H1 (cell line): ENCODE measurements at regions not wholly inside any gene's neighbourhood (a gene's known extent, or its start where the extent isn't known, plus 50 kb on each side); places are given as distances from the start of the nearest gene placed in this dataset.

Experiments
- POU5F1 ChIP-seq: IDR thresholded peaks from 2 replicates; pipeline ENCODE4 v1.6.1; 2011; ENCODE audit warnings: low read depth, mild to moderate bottlenecking, low read length, moderate library complexity
- TF ChIP-seq, protein P1 (sequence below): fragments of 300-600 bp; sonication (generic); IDR thresholded peaks from 2 replicates; pipeline ENCODE4 v1.7.1; 2012; ENCODE audit warnings: low read length, moderate library complexity, mild to moderate bottlenecking, inconsistent platforms; ENCODE audit not compliant: insufficient replicate concordance
- TF ChIP-seq, protein P2 (sequence below), 3 experiments: IDR thresholded peaks; 1 replicate in 2 of 3; 2 replicates in 1 of 3; pipeline versions ENCODE4 v1.5.1 to v1.6.1; 2011; ENCODE audit warnings: low read length in 3 of 3, mild to moderate bottlenecking in 3 of 3, inconsistent platforms in 2 of 3, low read depth in 1 of 3, moderate library complexity in 1 of 3; ENCODE audit not compliant: insufficient read depth in 1 of 3; ENCODE audit errors: control extremely low read depth in 1 of 3

DNA sequence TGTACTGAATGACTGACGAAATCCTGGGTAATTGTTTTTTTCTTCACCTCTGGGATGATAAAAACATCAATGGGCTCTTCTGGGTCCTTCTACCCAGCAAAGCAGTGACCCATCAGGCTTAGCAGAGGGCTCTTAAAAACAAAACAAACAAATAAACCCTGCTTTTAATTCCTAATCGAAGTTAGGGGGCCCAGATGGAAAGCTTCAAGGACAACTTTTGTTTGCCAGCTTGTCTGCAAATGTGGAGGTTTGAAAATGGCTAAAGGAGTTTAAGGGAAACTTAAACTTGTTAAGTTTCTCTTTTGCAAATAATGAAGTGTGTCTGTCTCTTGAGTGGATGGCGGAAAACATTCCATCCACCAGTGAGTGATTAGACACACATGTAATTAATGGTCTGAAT, 327.2 kb downstream of the SATB2 start (continued):
- TF ChIP-seq, protein P1, sequence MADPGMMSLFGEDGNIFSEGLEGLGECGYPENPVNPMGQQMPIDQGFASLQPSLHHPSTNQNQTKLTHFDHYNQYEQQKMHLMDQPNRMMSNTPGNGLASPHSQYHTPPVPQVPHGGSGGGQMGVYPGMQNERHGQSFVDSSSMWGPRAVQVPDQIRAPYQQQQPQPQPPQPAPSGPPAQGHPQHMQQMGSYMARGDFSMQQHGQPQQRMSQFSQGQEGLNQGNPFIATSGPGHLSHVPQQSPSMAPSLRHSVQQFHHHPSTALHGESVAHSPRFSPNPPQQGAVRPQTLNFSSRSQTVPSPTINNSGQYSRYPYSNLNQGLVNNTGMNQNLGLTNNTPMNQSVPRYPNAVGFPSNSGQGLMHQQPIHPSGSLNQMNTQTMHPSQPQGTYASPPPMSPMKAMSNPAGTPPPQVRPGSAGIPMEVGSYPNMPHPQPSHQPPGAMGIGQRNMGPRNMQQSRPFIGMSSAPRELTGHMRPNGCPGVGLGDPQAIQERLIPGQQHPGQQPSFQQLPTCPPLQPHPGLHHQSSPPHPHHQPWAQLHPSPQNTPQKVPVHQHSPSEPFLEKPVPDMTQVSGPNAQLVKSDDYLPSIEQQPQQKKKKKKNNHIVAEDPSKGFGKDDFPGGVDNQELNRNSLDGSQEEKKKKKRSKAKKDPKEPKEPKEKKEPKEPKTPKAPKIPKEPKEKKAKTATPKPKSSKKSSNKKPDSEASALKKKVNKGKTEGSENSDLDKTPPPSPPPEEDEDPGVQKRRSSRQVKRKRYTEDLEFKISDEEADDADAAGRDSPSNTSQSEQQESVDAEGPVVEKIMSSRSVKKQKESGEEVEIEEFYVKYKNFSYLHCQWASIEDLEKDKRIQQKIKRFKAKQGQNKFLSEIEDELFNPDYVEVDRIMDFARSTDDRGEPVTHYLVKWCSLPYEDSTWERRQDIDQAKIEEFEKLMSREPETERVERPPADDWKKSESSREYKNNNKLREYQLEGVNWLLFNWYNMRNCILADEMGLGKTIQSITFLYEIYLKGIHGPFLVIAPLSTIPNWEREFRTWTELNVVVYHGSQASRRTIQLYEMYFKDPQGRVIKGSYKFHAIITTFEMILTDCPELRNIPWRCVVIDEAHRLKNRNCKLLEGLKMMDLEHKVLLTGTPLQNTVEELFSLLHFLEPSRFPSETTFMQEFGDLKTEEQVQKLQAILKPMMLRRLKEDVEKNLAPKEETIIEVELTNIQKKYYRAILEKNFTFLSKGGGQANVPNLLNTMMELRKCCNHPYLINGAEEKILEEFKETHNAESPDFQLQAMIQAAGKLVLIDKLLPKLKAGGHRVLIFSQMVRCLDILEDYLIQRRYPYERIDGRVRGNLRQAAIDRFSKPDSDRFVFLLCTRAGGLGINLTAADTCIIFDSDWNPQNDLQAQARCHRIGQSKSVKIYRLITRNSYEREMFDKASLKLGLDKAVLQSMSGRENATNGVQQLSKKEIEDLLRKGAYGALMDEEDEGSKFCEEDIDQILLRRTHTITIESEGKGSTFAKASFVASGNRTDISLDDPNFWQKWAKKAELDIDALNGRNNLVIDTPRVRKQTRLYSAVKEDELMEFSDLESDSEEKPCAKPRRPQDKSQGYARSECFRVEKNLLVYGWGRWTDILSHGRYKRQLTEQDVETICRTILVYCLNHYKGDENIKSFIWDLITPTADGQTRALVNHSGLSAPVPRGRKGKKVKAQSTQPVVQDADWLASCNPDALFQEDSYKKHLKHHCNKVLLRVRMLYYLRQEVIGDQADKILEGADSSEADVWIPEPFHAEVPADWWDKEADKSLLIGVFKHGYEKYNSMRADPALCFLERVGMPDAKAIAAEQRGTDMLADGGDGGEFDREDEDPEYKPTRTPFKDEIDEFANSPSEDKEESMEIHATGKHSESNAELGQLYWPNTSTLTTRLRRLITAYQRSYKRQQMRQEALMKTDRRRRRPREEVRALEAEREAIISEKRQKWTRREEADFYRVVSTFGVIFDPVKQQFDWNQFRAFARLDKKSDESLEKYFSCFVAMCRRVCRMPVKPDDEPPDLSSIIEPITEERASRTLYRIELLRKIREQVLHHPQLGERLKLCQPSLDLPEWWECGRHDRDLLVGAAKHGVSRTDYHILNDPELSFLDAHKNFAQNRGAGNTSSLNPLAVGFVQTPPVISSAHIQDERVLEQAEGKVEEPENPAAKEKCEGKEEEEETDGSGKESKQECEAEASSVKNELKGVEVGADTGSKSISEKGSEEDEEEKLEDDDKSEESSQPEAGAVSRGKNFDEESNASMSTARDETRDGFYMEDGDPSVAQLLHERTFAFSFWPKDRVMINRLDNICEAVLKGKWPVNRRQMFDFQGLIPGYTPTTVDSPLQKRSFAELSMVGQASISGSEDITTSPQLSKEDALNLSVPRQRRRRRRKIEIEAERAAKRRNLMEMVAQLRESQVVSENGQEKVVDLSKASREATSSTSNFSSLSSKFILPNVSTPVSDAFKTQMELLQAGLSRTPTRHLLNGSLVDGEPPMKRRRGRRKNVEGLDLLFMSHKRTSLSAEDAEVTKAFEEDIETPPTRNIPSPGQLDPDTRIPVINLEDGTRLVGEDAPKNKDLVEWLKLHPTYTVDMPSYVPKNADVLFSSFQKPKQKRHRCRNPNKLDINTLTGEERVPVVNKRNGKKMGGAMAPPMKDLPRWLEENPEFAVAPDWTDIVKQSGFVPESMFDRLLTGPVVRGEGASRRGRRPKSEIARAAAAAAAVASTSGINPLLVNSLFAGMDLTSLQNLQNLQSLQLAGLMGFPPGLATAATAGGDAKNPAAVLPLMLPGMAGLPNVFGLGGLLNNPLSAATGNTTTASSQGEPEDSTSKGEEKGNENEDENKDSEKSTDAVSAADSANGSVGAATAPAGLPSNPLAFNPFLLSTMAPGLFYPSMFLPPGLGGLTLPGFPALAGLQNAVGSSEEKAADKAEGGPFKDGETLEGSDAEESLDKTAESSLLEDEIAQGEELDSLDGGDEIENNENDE = no peak
- TF ChIP-seq, protein P2, sequence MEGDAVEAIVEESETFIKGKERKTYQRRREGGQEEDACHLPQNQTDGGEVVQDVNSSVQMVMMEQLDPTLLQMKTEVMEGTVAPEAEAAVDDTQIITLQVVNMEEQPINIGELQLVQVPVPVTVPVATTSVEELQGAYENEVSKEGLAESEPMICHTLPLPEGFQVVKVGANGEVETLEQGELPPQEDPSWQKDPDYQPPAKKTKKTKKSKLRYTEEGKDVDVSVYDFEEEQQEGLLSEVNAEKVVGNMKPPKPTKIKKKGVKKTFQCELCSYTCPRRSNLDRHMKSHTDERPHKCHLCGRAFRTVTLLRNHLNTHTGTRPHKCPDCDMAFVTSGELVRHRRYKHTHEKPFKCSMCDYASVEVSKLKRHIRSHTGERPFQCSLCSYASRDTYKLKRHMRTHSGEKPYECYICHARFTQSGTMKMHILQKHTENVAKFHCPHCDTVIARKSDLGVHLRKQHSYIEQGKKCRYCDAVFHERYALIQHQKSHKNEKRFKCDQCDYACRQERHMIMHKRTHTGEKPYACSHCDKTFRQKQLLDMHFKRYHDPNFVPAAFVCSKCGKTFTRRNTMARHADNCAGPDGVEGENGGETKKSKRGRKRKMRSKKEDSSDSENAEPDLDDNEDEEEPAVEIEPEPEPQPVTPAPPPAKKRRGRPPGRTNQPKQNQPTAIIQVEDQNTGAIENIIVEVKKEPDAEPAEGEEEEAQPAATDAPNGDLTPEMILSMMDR (IDR thresholded peaks at IDR 0.05; ENCODE audit: control extremely low read depth in 1 of 3, insufficient read depth in 1 of 3, low read depth in 1 of 3, low read length in 3 of 3) = no peak
- TF ChIP-seq POU5F1 = no peak
- TF ChIP-seq, all 59 proteins: peak for 0
